HG02852 (cell line): ENCODE measurements at regions not wholly inside any gene's neighbourhood (a gene's known extent, or its start where the extent isn't known, plus 50 kb on each side); places are given as distances from the start of the nearest gene placed in this dataset.

Experiments used
- ATAC-seq: cut with Tn5 transposase; IDR thresholded peaks from one replicate; pipeline ENCODE4 v1.9.1; 2021; ENCODE audit warnings: mild to moderate bottlenecking, moderate library complexity; ENCODE audit not compliant: unreplicated experiment

- no peak for ATAC-seq
Observed at GRCh38 chr3:73680391-73681095, 55.8 kb upstream of the PDZRN3 start.

- no peak for ATAC-seq
Observed at GRCh38 chr3:73677336-73678024, 52.7 kb upstream of the PDZRN3 start.
